TTC549 (cell line): ENCODE measurements at regions not wholly inside any gene's neighbourhood (a gene's known extent, or its start where the extent isn't known, plus 50 kb on each side); places are given as distances from the start of the nearest gene placed in this dataset.

Source experiments
- FAIRE-seq: peaks from 2 replicates; lab custom pipeline; 2012; peaks lifted over from hg19 to GRCh38; lab: Jason Lieb, UNC

DNA sequence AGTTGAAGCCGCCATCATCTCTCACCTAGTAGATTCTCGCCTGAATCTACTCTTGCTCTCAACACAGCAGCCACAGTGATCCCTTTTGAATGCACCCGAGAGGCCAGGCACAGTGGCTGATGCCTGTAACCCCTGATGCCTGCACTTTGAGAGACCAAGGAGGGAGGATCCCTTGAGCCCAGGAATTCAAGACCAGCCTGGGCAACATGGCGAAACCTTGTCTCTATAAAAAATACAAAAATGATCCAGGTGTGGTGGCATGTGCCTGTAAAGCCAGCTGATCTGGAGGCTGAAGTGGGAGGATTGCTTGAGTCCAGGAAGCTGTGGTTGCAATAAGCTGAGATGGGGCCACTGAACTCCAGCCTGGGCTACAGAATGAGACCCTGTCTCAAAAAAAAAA, 60.3 kb upstream of the EML4 start:
- no peak for FAIRE-seq

DNA sequence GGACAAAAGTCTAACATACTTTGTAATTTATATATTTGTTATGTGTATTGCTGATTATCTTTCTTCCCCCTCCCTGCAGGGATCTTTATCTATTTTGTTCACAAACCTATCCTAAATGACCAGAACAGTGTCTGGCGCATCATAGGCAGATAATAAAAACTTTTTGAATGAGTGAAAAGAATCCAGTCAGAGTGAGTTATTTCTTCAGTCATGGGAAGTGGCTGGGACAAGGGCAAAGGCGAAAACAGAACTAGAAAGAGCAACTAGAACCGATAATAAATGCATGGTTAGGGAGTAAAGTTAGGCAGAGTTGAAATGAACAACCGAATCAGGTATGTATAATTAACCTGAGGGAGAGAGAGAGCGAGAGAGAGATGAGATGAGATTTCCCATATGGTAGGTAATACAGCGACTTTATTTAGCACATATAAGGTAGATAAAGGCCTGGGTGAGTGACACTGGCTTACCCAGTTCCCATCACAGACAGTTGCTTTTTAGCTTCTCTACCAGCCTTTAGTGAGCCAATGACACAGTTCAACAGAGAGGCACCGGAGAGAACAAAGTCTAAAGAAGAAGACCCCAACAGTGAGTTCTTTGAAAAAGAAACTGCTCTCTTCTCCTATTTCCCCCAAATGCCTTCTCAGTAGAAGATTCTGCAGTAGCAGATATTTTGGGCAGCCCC, 59.1 kb upstream of the EML4 start:
- no peak for FAIRE-seq

DNA sequence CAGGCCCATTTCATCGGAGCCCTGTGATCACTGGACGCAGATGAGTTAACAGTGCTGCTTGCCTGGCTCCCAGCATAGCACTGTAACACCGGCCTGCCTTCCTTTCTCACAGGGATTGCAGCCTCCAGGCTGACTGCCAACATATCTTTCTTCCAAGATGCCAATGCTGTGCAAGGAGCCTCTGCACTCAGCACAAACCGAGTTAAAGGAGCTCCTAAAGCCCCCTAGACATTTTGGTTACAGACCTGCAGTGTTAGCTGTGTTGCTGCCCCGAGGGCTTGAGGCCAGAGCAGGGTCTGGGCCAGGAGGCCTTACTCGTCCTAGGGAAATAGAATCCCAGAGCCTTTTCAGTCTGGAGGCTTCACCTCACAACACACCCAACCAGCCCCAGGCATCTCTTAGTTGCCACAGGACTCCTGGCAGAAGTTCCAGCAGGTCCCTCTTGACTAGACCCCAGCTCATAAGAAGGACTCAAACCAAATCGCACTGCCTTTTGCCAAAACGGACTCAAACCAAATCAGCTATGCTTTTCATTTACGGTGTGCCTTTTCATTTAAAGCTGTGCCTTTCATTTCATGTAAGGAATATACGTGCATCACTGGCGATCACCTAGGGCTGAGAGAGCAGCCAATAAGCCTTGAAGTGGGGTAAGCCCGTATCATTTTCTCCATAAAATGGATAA, 58.4 kb upstream of the EML4 start:
- no peak for FAIRE-seq

DNA sequence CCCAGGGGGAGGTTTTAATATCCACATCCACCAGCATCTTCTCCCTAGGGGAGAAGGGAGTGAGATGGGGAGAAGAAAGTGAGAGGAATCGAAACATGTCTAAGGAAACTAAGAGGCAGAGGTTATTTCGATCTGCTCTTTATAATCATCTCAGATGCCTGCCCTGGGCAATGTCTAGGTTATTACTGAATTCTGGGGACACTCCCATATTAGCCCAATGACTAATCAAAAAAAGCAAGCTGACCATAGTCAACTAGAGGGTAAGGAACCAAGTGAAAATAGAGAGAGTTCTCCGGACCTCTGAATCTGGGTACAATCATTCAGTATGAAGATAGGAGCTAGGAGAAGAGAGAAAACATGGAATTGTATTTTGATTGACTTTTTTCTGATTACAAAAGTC, 56.7 kb upstream of the EML4 start:
- no peak for FAIRE-seq

DNA sequence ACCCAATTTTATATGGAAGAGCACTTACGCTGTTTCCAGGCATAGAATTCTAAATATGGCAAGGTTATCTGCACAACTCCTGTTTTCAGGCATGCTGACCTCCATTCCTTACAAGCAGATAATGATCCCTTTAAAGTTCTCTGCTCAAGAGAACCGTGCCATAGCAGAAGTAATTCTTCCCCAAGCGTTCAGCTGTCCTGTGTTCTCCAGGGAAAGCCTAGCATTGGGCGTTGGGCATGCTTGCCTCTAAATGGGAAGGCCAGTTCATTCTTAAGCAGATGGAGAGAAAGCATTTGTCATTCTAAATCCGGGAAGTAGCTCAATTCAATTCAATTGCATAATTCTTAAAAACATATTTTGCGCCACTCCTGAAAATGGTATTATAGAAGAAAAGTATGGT, 55.7 kb upstream of the EML4 start:
- FAIRE-seq = no peak

DNA sequence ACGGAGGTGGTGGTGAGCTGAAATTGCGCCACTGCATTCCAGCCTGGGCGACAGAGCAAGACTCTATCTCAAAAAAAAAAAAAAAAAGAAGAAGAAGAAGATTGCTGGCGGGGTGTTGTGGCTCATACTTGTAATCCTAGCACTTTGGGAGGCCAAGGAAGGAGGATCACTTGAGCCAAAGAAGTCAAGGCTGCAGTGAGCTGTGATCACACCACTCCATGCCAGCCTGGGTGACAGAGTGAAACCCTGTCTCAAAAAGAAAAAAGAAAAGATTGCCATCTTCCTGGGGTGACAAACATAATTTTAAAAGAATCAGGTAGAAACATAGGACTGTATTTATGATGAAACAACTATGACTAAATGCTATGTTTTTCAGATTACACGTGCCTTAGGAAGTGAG, 55.1 kb upstream of the EML4 start:
- FAIRE-seq = no peak

DNA sequence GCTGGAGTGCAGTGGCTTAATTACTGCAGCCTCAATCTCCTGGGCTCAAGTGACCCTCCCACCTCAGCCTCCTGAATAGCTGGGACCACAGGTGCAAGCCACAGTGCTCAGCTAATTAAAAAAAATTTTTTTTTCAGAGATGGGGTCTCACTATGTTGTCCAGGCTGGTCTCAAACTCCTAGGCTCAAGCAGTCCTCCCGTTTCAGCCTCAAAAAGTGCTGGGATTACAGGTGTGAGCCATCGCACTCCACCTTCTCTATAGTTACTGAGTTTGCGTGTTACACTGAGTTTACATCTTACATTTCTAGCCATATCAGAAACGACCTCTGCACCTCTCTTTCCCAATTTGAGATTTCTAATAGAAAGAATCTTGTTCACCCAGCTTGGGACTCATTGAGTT, 53.6 kb upstream of the EML4 start:
- FAIRE-seq = no peak

DNA sequence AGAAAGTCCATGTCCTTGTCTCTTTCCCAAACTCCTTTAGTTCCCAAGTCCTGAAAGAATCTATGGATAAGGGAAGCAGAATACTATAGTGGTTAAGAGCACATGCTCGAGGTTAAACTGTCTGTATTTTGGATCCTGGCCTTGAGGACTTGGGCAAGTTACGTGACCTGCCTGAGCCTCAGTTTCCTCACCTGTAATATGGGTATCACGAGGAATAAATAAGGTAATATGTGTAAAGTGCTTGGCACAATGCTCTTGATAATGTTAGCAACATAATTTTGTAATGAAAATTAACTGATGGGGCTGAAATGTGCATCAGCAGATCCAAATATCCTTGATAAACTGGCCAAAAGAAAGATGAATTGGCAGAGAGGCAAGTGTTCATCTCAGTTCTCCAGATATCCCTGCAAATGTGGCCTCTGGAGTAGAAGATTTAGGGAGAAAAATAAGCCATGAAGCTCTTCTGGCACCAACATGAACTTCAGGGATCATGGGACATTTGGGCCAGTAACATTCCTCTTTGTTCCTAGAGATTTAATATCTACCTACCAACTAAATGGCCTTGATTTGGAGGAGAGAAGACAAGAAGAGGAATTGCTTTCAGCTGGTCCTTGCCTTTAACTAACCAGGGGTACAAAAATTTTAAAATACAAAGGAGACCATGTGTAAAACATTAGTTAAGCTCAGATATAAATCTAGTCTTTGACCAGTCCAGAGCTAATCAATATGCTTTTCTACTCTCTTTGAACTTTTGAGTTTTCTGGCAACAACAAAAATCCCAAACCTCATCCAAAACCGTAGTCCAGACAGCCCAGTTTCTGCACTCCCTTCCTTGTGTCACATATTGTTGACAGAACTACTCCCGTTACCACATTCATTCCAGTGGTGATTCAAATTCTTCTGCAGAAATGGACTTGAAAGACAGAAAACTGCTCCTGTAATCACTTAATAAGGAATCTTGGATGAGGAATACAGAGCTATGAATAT, 52.7 kb upstream of the EML4 start:
- FAIRE-seq = no peak

DNA sequence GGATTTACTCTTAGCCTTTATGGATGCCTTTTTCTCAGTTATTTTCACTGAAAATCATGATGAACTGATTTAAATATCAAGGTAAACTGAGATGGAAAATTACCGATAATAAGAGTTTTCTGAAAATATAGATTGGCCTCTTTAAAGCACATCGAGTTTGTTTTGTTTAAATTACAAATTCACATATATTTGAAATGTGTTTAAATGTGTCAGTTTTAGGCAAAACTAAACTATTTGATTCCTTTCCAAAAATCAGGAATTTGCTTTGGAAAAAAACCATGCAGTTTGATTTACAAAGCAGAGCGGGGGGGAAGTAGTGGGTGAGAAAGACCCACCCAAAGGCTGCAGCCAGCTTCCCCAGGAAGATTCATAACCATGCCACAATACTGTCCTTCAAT, 52.0 kb upstream of the EML4 start:
- FAIRE-seq = no peak

DNA sequence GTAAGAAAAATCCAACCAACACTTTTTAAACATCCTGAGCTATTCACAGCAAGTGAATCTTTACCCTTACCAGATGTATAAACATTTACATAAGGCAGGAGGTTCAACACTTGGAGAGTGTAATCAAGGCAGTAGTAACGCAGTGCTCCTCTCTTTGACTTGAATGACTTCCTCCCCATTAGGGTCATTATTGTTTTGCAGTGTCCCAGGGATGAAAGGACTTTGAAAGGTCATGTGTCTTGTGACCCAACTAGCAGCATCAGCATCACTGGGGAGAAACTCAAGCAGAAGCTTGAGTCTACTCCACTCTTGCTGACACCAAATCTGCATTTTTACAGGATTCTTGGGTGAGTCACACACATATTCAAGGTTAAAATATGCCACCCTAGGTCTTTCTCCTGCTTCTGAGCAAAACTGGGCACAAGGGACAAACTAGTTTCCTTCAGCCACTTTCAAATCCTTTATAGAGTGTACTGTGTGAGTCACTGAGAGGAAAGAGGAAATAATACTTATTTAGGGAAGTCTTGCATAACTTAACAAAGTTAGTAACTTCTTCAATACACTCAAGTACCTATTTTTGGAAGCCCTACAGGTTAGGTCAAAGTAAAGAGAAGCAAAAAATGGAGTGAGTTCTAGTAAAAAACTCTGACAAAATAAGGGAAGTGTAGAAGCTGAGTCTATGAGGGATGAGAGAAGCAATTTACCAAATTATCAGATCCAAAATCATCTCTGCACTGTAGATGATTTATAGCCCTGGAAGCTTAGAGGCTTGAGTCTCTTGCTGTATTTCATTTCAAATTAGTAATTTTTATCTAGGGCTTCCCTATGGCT, 51.0 kb upstream of the EML4 start:
- peak; percentile 98 for FAIRE-seq

DNA sequence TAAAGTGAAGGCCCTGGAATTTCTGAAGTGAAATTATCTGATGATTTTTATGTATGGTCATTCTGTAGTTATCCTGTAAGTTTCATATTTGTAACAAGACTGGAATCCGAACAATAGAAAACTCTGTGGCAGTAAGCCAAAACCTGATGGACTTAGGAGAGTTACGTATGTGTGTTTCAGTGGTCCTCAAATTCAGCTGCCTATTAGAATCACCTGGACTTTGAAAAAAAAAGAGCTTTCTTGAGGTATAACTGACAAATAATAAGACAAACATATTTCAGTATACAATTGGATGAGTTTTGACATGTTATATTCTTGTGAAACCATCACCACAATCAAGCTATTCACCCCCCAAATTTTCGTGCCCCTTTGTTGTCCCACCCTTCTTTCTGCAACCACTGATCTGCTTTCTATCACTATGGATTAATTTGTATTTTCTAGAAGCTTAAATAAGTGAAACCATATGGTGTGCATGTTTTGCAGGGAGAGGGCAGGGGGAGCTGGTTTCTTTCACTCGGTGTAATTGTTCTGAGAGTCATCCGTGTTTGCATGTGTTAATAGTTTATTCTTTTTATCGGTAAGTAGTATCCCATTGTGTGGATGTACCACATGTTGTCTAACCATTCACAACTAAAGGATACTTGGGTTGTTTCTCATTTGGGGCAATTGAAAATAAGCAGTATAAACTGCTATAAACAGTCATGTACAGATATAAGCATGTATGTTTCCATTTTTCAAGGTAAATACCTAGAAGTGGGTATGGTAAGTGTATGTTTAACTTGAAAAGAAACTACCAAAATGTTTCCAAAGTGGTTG, 50.2 kb upstream of the EML4 start:
- peak; percentile 25 for FAIRE-seq
